ENCODE measurements at regions not wholly inside any gene's neighbourhood (a gene's known extent, or its start where the extent isn't known, plus 50 kb on each side); places are given as distances from the start of the nearest gene placed in this dataset.
A peak's percentile ranks its signal among the peaks of the same experiment; 100 is the strongest.

DNA sequence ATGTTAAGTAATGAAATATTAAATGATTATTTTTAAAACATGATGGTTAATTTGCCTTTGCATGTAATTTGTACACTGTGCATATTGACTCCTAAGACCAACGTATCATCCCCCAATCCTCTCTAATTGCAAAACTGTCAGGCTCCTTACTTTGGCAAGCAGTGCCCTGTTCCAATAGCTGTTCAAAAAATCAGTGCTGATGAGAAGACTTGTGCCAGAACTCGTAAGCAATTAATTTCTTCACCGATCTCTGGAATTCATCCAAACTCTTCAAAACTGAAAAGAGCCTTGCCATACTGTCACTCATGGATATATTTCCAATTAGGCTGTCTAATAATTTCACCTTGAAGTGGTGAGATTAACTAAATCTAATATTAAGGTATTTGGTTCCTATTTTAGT, 493.9 kb upstream of the NDST4 start (continued):
- TF ChIP-seq EZH2phosphoT487 (IDR thresholded peaks at IDR 0.05; ENCODE audit: unreplicated experiment), result no peak
- TF ChIP-seq, protein P1, sequence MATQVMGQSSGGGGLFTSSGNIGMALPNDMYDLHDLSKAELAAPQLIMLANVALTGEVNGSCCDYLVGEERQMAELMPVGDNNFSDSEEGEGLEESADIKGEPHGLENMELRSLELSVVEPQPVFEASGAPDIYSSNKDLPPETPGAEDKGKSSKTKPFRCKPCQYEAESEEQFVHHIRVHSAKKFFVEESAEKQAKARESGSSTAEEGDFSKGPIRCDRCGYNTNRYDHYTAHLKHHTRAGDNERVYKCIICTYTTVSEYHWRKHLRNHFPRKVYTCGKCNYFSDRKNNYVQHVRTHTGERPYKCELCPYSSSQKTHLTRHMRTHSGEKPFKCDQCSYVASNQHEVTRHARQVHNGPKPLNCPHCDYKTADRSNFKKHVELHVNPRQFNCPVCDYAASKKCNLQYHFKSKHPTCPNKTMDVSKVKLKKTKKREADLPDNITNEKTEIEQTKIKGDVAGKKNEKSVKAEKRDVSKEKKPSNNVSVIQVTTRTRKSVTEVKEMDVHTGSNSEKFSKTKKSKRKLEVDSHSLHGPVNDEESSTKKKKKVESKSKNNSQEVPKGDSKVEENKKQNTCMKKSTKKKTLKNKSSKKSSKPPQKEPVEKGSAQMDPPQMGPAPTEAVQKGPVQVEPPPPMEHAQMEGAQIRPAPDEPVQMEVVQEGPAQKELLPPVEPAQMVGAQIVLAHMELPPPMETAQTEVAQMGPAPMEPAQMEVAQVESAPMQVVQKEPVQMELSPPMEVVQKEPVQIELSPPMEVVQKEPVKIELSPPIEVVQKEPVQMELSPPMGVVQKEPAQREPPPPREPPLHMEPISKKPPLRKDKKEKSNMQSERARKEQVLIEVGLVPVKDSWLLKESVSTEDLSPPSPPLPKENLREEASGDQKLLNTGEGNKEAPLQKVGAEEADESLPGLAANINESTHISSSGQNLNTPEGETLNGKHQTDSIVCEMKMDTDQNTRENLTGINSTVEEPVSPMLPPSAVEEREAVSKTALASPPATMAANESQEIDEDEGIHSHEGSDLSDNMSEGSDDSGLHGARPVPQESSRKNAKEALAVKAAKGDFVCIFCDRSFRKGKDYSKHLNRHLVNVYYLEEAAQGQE (IDR thresholded peaks at IDR 0.05; ENCODE audit: unreplicated experiment), result no peak

- H3K79me2 ChIP-seq (replicated peaks; ENCODE audit: insufficient read depth), result no peaks in the 10 kb centered on the region
- 0 out of 2 replicates have a peak, but pooled peaks cover 3% of the 10 kb centered on the region for H3K4me1 ChIP-seq (ENCODE audit: insufficient read depth)
- ATAC-seq, result peak; percentile 82
- no peak overlapping the region for H3K4me3 ChIP-seq
- H3K4me1 Mint-ChIP-seq, result peaks cover 11% of the 10 kb centered on the region
- no peaks in the 10 kb centered on the region for H3K27me3 Mint-ChIP-seq (ENCODE audit: insufficient read depth, low read depth, poor library complexity)
- H3K9me2 ChIP-seq (ENCODE audit: insufficient read depth), result peaks cover 26% of the 10 kb centered on the region
- H3K27me3 ChIP-seq (ENCODE audit: insufficient read depth), result no peaks in the 10 kb centered on the region
- peak; percentile 70 for DNase-seq (ENCODE audit: low spot score)
- H3F3A ChIP-seq (replicated peaks; ENCODE audit: low read depth), result no peaks in the 10 kb centered on the region
- H3K27ac Mint-ChIP-seq, result peak overlapping the region; percentile 49
- H3K9me3 Mint-ChIP-seq, result peaks cover 18% of the 10 kb centered on the region; the same call in 2 of the 3 replicates
- H3K36me3 Mint-ChIP-seq (ENCODE audit: low read depth), result peaks cover 42% of the 10 kb centered on the region
- no peak overlapping the region for H3K4me3 Mint-ChIP-seq
- no peaks in the 10 kb centered on the region for H4K20me1 ChIP-seq (replicated peaks; ENCODE audit: insufficient read depth)
- H3K4me2 ChIP-seq, result peak overlapping the region; percentile 34; the same call in 1 of the 2 replicates
- H2AFZ ChIP-seq, result no peak overlapping the region
- H3K36me3 ChIP-seq (ENCODE audit: insufficient read depth), result no peaks in the 10 kb centered on the region
- H3K27ac ChIP-seq (ENCODE audit: low read depth), result peak overlapping the region; percentile 87; the same call in 1 of the 2 replicates
- TF ChIP-seq ZNF331 (CRISPR knock-in tag; IDR thresholded peaks at IDR 0.05; ENCODE audit: low read depth) (peak; percentile 20; the same call in 1 of the 2 replicates), STAT1 (IDR thresholded peaks at IDR 0.05; ENCODE audit: unreplicated experiment) (no peak), NANOG (IDR thresholded peaks at IDR 0.05; ENCODE audit: borderline replicate concordance) (peak; percentile 53), ZNF462 (CRISPR knock-in tag; IDR thresholded peaks at IDR 0.05) (peak; percentile 99), JUNB (IDR thresholded peaks at IDR 0.05; ENCODE audit: unreplicated experiment) (no peak)
- TF ChIP-seq, protein P2, sequence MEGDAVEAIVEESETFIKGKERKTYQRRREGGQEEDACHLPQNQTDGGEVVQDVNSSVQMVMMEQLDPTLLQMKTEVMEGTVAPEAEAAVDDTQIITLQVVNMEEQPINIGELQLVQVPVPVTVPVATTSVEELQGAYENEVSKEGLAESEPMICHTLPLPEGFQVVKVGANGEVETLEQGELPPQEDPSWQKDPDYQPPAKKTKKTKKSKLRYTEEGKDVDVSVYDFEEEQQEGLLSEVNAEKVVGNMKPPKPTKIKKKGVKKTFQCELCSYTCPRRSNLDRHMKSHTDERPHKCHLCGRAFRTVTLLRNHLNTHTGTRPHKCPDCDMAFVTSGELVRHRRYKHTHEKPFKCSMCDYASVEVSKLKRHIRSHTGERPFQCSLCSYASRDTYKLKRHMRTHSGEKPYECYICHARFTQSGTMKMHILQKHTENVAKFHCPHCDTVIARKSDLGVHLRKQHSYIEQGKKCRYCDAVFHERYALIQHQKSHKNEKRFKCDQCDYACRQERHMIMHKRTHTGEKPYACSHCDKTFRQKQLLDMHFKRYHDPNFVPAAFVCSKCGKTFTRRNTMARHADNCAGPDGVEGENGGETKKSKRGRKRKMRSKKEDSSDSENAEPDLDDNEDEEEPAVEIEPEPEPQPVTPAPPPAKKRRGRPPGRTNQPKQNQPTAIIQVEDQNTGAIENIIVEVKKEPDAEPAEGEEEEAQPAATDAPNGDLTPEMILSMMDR (conservative IDR thresholded peaks at IDR 0.05; ENCODE audit: low read depth in 2 of 2), result no peak
- TF ChIP-seq, protein P3, sequence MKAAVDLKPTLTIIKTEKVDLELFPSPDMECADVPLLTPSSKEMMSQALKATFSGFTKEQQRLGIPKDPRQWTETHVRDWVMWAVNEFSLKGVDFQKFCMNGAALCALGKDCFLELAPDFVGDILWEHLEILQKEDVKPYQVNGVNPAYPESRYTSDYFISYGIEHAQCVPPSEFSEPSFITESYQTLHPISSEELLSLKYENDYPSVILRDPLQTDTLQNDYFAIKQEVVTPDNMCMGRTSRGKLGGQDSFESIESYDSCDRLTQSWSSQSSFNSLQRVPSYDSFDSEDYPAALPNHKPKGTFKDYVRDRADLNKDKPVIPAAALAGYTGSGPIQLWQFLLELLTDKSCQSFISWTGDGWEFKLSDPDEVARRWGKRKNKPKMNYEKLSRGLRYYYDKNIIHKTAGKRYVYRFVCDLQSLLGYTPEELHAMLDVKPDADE (IDR thresholded peaks at IDR 0.05), result no peak
These were observed 483.0 kb upstream of the NDST4 start for GRCh38 chr4:115596265-115597001.

Measured in GM23338 (cell line).